Calu3 (cell line): ENCODE measurements at regions not wholly inside any gene's neighbourhood (a gene's known extent, or its start where the extent isn't known, plus 50 kb on each side); places are given as distances from the start of the nearest gene placed in this dataset.

Experiments used
- BruUV-seq: library from RNA; stranded (reverse); fragments of 400-500 nt; replicated peaks from 2 replicates; lab custom pipeline; 2021; lab: Mats Ljungman, UMichigan
- CTCF ChIA-PET: fragments of 300-600 bp; sonication (Branson Sonifier 250); formaldehyde crosslinking; loops from one replicate; lab custom pipeline; 2022; ENCODE audit warnings: antibody characterized with exemption; lab: Charles Lee
- DNase-seq: peaks from one replicate; pipeline ENCODE4 v3.0.0; 2022
- H3K27ac Mint-ChIP-seq: one replicate; pipeline ENCODE4 v1.8.0; 2022; ENCODE audit warnings: mixed read lengths; ENCODE audit not compliant: unreplicated experiment
- H3K27me3 Mint-ChIP-seq: one replicate; pipeline ENCODE4 v1.8.0; 2022; ENCODE audit warnings: mixed read lengths; ENCODE audit not compliant: unreplicated experiment
- H3K36me3 Mint-ChIP-seq: one replicate; pipeline ENCODE4 v1.8.0; 2022; ENCODE audit warnings: mild to moderate bottlenecking, moderate library complexity, mixed read lengths; ENCODE audit not compliant: insufficient read depth, unreplicated experiment
- H3K4me1 Mint-ChIP-seq: one replicate; pipeline ENCODE4 v1.8.0; 2022; ENCODE audit warnings: mild to moderate bottlenecking, low read depth, mixed read lengths; ENCODE audit not compliant: unreplicated experiment
- H3K4me3 Mint-ChIP-seq: one replicate; pipeline ENCODE4 v1.8.0; 2022; ENCODE audit warnings: mild to moderate bottlenecking, low read depth, moderate library complexity, mixed read lengths; ENCODE audit not compliant: unreplicated experiment
- H3K9me3 Mint-ChIP-seq: one replicate; pipeline ENCODE4 v1.8.0; 2022; ENCODE audit warnings: low read depth, mixed read lengths; ENCODE audit not compliant: unreplicated experiment
- CTCF ChIP-seq: fragments of 200-600 bp; IDR thresholded peaks from one replicate; pipeline ENCODE4 v1.8.0; 2022; ENCODE audit warnings: antibody characterized with exemption; ENCODE audit not compliant: unreplicated experiment
- intact Hi-C: fragments of 100-400 bp; cut with micrococcal nuclease; formaldehyde crosslinking; loops from one replicate; pipeline ENCODE4 v1.10.0; 2022; ENCODE audit not compliant: unreplicated experiment

DNA sequence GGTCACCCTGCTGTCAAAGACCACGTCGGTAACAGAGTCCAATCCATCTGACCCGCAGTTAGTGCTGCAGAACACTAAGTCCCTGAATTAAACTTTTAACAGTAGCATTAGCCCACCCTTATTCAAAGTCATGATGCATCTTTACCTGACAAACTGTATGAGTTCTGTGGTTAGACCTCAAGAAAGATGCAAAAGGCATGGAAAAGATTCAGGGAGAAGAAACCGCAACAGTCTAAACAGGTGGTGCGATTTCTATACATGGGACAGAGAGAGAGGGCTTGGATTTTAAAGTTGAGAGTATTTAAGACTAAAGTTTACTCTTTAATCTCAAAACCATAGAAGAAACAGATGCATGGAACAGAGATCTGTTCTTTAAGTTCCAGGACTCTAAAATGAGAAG lies 103.3 kb upstream of the NFE2L3 start:
- no peaks in the 10 kb centered on the region for H3K36me3 Mint-ChIP-seq

GRCh38 chr7:26049081-26049480 lies 102.9 kb upstream of the NFE2L3 start:
- H3K9me3 Mint-ChIP-seq = peaks cover 4% of the 10 kb centered on the region
- H3K27ac Mint-ChIP-seq = no peak overlapping the region
- H3K27me3 Mint-ChIP-seq = peaks cover 12% of the 10 kb centered on the region
- no peaks in the 10 kb centered on the region for H3K36me3 Mint-ChIP-seq
- intact Hi-C loops = no loop called here
- H3K4me3 Mint-ChIP-seq = no peak overlapping the region
- H3K4me1 Mint-ChIP-seq = peaks cover 24% of the 10 kb centered on the region
- no TSS peak for BruUV-seq
- DNase-seq = peak; percentile 27
- CTCF ChIA-PET = interaction anchor here (0.9 to 1.2 kb wide), 2 partner anchors 154 to 193 kb away, joined by 3 read pairs; no protein-coding TSS in a partner anchor
- TF ChIP-seq CTCF = no peak

More for the DNA sequence above, 103.3 kb upstream of the NFE2L3 start:
- Mint-ChIP-seq H3K27me3 (peaks cover 16% of the 10 kb centered on the region), H3K4me3 (no peak overlapping the region), H3K27ac (no peak overlapping the region), H3K9me3 (peaks cover 4% of the 10 kb centered on the region), H3K4me1 (peaks cover 24% of the 10 kb centered on the region)
- TF ChIP-seq CTCF = no peak
- CTCF ChIA-PET = interaction anchor here (0.9 to 1.2 kb wide), 2 partner anchors 153 to 192 kb away, joined by 3 read pairs; no protein-coding TSS in a partner anchor
- intact Hi-C loops = no loop called here
- BruUV-seq = no TSS peak
- DNase-seq = no peak

DNA sequence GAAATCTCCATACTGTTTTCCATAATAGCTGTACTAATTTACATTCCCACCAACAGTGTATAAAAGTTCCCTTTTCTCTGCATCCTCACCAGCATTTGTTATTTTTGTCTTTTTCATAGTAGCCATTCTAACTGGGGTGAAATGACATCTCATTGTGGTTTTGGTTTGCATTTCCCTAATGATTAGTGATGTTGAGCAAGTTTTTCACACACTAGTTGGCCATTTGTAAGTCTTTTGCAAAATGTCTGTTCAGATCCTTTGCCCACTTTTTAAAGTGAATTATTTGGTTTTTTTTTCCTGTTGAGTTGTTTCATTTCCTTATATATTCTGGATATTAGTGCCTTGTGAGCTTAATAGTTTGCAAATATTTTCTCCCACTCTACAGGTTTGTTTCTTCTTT lies 101.0 kb upstream of the NFE2L3 start:
- CTCF ChIA-PET = no interaction called here
- Mint-ChIP-seq H3K9me3 (peaks cover 4% of the 10 kb centered on the region), H3K36me3 (no peaks in the 10 kb centered on the region), H3K27me3 (no peaks in the 10 kb centered on the region), H3K27ac (no peak overlapping the region), H3K4me3 (no peak overlapping the region), H3K4me1 (peaks cover 24% of the 10 kb centered on the region)
- no peak for TF ChIP-seq CTCF
- intact Hi-C loops = no loop called here
- DNase-seq = no peak
- no TSS peak for BruUV-seq

DNA sequence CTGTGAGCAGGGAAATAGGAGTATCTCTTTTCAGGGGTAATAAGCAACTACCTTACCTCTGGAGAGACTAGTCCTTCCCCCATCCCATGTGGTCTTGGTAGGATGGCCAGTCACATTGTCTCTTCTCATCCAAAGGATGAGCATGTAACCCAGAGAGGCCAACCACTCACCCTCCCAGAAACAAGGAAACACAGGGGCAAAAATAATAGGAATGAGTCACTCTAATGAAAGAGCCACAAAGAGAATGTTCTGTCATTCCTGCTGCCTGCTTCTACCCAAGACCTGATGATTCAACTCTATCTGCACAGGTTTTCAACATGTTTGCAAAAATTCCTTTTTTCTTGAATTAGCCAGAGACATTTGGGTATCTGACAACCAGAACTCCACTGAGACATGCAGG lies 99.3 kb upstream of the NFE2L3 start:
- Mint-ChIP-seq H3K27ac (no peak overlapping the region), H3K4me3 (no peak overlapping the region), H3K27me3 (peaks cover 13% of the 10 kb centered on the region), H3K36me3 (no peaks in the 10 kb centered on the region), H3K9me3 (peaks cover 4% of the 10 kb centered on the region), H3K4me1 (peaks cover 16% of the 10 kb centered on the region)
- DNase-seq = peak; percentile 38
- no peak for TF ChIP-seq CTCF
- BruUV-seq = no TSS peak
- CTCF ChIA-PET = no interaction called here
- intact Hi-C loops = no loop called here
